Colonic mucosa (tissue), 4 donors: ENCODE measurements at regions not wholly inside any gene's neighbourhood (a gene's known extent, or its start where the extent isn't known, plus 50 kb on each side); places are given as distances from the start of the nearest gene placed in this dataset.

Source experiments
- DNase-seq: peaks from one replicate; pipeline ENCODE4 v3.0.0-alpha.2; 2020
- H3K27ac ChIP-seq: fragments of 200-600 bp; one replicate; pipeline ENCODE4 v1.8.0; 2021
- H3K27me3 ChIP-seq: fragments of 200-600 bp; one replicate; pipeline ENCODE4 v1.8.0; 2021
- H3K36me3 ChIP-seq: fragments of 200-600 bp; one replicate; pipeline ENCODE4 v1.8.0; 2021
- H3K4me1 ChIP-seq: fragments of 200-600 bp; one replicate; pipeline ENCODE4 v1.8.0; 2021; ENCODE audit warnings: mild to moderate bottlenecking
- H3K4me3 ChIP-seq: fragments of 200-600 bp; one replicate; pipeline ENCODE4 v1.8.0; 2021
- H3K9ac ChIP-seq, 2 donors: one replicate each; pipeline ENCODE4 v1.7.0; 2013; ENCODE audit warnings: control low read depth in 2 of 2, low read depth in 2 of 2, low read length in 2 of 2
- H3K9me3 ChIP-seq: fragments of 200-600 bp; one replicate; pipeline ENCODE4 v1.8.0; 2021
- intact Hi-C: fragments of 100-400 bp; cut with DNase I; formaldehyde crosslinking; loops from one replicate; pipeline ENCODE4 v1.14.1; 2022
- TF ChIP-seq, protein P1 (sequence below): fragments of 200-600 bp; IDR thresholded peaks from one replicate; pipeline ENCODE4 v1.8.0; 2022; ENCODE audit warnings: antibody characterized with exemption, mild to moderate bottlenecking
- donor health status: healthy.
- donor health status: DM: no; HTN: no; CAD: no.
- donor health status: DM: no; HTN: no; CAD: no.

DNA sequence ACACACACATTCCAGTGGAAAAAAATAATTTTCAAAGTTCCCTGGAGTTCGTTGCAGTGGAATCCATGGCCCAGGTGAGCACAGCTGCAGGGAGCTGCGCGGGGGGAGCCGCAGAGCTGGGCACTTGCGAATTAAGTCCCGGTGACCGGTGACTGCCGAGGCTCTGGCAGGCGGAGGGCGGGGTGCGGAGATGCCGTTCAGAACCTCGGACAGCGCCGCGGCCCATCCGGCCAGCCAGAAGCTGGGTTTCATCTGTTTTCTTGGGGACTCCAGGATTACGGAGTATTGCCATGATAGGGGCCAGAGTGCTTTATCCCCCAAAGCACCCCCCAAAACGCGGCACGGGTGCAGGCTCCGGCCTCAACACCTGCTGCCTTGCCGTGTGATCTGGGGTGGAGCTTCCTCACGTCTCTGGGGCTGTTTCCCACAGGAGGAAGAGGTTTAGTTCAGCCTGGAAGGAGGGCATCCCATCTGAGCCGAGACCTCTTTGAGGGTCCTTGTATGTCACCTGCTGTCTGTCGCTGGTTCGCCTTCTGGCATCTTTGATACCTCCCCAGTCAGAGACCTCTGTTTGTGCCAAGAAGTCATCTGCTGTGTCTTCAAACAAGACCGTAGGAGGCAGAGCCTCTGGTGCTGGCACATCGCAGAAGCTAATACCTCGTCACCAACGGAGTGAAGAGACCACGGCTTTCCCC is 99.4 kb downstream of the YTHDF1 start:
- Histone ChIP-seq H3K9ac (no peak overlapping the region), H3K9me3 (no peaks in the 10 kb centered on the region), H3K4me3 (no peak overlapping the region), H3K36me3 (no peaks in the 10 kb centered on the region), H3K27ac (no peak overlapping the region), H3K27me3 (no peaks in the 10 kb centered on the region), H3K4me1 (no peaks in the 10 kb centered on the region)
- TF ChIP-seq, protein P1, sequence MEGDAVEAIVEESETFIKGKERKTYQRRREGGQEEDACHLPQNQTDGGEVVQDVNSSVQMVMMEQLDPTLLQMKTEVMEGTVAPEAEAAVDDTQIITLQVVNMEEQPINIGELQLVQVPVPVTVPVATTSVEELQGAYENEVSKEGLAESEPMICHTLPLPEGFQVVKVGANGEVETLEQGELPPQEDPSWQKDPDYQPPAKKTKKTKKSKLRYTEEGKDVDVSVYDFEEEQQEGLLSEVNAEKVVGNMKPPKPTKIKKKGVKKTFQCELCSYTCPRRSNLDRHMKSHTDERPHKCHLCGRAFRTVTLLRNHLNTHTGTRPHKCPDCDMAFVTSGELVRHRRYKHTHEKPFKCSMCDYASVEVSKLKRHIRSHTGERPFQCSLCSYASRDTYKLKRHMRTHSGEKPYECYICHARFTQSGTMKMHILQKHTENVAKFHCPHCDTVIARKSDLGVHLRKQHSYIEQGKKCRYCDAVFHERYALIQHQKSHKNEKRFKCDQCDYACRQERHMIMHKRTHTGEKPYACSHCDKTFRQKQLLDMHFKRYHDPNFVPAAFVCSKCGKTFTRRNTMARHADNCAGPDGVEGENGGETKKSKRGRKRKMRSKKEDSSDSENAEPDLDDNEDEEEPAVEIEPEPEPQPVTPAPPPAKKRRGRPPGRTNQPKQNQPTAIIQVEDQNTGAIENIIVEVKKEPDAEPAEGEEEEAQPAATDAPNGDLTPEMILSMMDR, result no peak
- intact Hi-C loops, result no loop called here
- DNase-seq, result no peak

DNA sequence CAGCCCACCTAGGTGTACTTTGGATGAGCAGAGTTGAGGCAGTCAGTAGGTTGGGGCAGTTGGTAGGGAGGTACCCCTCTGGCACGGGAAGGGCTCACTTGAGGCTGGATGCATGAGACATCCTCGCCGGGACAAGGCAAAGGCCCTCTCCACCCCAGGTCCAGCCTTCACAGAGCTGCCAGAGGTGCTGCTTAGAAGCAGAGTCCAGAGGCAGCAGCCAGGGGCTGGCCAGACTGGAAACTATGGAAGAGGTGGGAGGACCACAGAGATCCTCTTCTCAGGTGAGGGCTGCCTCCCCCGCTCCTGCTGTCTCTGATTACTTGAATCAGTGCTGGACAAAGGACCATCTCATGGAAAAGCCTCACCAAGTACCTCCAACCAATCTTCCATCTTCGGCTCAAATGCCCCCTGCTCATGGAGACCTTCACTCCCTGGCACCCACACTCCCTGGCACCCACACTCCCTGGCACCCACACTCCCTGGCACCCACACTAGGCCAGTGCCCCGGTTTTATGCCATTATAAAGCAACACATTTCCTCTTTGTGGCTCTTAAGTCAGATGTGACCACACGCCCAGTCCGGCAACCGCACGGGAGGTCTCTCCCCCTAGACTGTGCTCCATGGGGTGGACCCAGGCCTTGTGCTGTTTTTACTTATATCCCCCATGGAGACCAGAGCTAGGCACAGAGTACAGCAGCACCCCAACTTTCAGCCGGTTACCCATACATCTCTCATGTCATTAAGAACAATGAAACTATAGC is 100.1 kb downstream of the YTHDF1 start:
- Histone ChIP-seq H3K9ac (no peak overlapping the region), H3K9me3 (no peaks in the 10 kb centered on the region), H3K4me1 (no peaks in the 10 kb centered on the region), H3K27ac (no peak overlapping the region), H3K36me3 (no peaks in the 10 kb centered on the region), H3K27me3 (no peaks in the 10 kb centered on the region), H3K4me3 (no peak overlapping the region)
- TF ChIP-seq, protein P1, result no peak
- intact Hi-C loops, result no loop called here
- no peak for DNase-seq

DNA sequence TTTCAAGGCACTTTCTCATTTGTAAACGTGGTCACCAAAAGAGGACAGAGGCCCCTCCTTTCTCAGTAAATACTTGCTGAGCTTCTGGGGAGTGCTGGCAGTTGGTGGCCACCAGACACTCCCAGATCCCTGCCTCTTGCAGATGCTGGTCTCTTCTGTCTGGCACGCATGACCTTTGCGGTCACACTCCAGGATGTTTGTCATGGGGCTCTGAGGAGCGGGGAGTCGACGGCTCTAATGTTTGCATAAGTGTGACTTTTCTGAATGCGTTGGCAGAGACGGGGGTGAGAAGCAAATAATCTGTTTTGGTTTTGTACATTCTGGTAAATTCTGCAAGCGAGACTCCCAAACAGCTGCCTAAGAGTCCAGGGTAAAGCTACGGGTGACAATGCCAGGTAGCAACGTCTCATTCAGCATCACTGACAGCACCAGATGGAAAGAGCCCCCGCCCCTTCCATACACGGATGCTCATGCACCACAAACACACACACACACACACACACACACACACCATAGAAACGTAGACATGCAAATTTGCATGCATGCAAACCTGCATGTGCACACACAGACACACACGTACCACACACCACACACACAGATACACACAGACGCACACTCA is 101.1 kb downstream of the YTHDF1 start:
- TF ChIP-seq, protein P1, result no peak
- no peak overlapping the region for H3K4me3 ChIP-seq
- no peaks in the 10 kb centered on the region for H3K27me3 ChIP-seq
- intact Hi-C loops, result no loop called here
- H3K4me1 ChIP-seq, result no peaks in the 10 kb centered on the region
- no peaks in the 10 kb centered on the region for H3K9me3 ChIP-seq
- H3K36me3 ChIP-seq, result no peaks in the 10 kb centered on the region
- H3K27ac ChIP-seq, result no peak overlapping the region
- no peak overlapping the region for H3K9ac ChIP-seq
- DNase-seq, result no peak

DNA sequence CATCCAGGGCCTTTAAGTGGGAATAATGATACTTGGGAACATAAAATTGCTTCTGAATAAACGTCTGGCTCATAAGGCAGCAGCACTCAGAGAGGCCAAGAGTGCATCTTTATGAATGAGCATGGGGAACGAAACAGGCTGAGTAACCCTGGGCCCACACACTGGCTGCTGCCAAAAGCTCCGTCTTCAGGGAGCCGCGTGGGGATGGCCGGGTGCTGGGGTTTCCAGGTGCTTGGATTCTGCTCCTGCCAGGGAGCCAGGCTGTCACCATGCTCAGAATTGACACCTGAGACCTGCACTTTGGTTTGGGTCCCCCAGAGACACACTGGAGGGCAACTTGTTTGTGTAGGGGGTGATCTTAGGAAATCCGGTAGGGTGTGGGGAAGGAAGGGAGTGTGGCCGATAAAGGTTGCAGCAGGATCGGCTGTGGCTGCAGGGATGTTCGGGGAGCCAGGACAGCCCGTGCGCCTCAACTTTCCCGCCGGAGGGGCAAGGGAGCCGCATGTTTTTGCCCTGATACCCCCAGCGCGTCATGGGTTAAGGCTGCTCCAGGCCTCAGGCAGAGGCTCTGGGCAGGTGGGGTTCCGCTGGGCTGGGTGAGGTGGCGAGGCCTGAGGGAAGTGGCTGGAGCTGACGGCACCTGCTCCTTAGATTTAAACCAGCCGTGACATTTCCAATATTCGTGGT is 101.8 kb downstream of the YTHDF1 start:
- intact Hi-C loops, result no loop called here
- no peak overlapping the region for H3K4me3 ChIP-seq
- no peak overlapping the region for H3K9ac ChIP-seq
- H3K9me3 ChIP-seq, result no peaks in the 10 kb centered on the region
- no peaks in the 10 kb centered on the region for H3K4me1 ChIP-seq
- no peaks in the 10 kb centered on the region for H3K36me3 ChIP-seq
- no peak for DNase-seq
- H3K27ac ChIP-seq, result no peak overlapping the region
- H3K27me3 ChIP-seq, result no peaks in the 10 kb centered on the region
- TF ChIP-seq, protein P1, result no peak

DNA sequence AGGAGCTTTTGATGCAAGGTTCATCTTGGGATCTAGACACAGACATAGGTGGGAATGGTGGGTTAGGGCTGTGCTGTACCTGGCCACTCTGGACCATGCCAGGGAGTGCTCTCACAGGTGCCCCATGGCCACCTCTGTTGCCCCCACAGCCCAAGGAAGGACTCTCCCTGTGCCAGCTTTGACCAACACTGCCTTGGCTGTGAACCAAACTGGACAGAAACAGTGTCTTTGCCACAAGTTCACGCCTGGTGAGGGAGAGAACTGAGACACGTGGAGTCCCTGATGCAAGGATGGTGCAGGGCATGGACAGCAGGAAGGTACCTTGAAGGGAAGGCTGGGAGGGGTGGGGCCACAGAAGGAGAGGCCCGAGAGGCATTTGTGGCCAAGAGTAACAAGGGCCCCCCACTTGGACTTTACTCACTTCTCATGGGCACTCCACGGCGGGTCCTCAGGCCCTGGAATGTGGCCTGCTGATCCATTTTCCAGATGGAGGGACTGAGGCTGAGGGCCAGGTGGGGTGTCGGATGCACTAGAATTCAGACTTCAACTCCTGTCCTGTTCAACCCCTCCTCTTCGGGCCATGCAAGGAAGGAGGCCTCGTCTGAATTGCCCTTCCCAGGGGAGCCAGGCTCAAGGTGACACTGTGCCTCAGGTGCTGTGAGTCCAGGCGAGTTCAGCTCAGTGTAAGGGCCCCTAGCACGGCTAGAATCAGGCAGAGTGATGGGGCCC is 103.3 kb downstream of the YTHDF1 start:
- Histone ChIP-seq H3K4me3 (no peak overlapping the region), H3K27ac (no peak overlapping the region), H3K27me3 (no peaks in the 10 kb centered on the region), H3K36me3 (no peaks in the 10 kb centered on the region), H3K4me1 (no peaks in the 10 kb centered on the region), H3K9ac (no peak overlapping the region), H3K9me3 (no peaks in the 10 kb centered on the region)
- intact Hi-C loops, result no loop called here
- DNase-seq, result no peak
- TF ChIP-seq, protein P1, result no peak
